WTC11 (cell line): ENCODE measurements at regions not wholly inside any gene's neighbourhood (a gene's known extent, or its start where the extent isn't known, plus 50 kb on each side); places are given as distances from the start of the nearest gene placed in this dataset.
A peak's percentile ranks its signal among the peaks of the same experiment; 100 is the strongest.

Source experiments
- ATAC-seq: fragments of 200-7000 bp; cut with Tn5 transposase; 2 replicates; pipeline ENCODE4 v1.10.0; 2021; ENCODE audit warnings: mild to moderate bottlenecking, moderate library complexity
- CTCF ChIA-PET: fragments of 300-600 bp; sonication (Branson Sonifier 250); formaldehyde crosslinking; loops from one replicate; lab custom pipeline; 2021; ENCODE audit warnings: antibody characterized with exemption; lab: Charles Lee
- POLR2A ChIA-PET: fragments of 350-600 bp; sonication (Branson Sonifier 250); formaldehyde crosslinking; loops from one replicate; lab custom pipeline; 2021; ENCODE audit warnings: antibody characterized with exemption; lab: Charles Lee
- DNase-seq: peaks from one replicate; pipeline ENCODE4 v3.0.0; 2021; ENCODE audit warnings: low spot score
- H3K27ac Mint-ChIP-seq: 2 replicates; pipeline ENCODE4 v1.8.0; 2021; ENCODE audit warnings: mixed read lengths
- H3K27me3 Mint-ChIP-seq: 2 replicates; pipeline ENCODE4 v1.8.0; 2021; ENCODE audit warnings: low read depth, mild to moderate bottlenecking, moderate library complexity, mixed read lengths
- H3K36me3 Mint-ChIP-seq: 2 replicates; pipeline ENCODE4 v1.8.0; 2021; ENCODE audit warnings: mixed read lengths
- H3K4me1 Mint-ChIP-seq: 2 replicates; pipeline ENCODE4 v1.8.0; 2022; ENCODE audit warnings: mixed read lengths
- H3K4me3 Mint-ChIP-seq: 2 replicates; pipeline ENCODE4 v1.8.0; 2021; ENCODE audit warnings: mild to moderate bottlenecking, moderate library complexity, mixed read lengths
- H3K9me3 Mint-ChIP-seq: 2 replicates; pipeline ENCODE4 v1.8.0; 2021; ENCODE audit warnings: mixed read lengths
- ATF1 ChIP-seq: sonication (generic); formaldehyde crosslinking; IDR thresholded peaks from 2 replicates; pipeline ENCODE4 v1.8.1; 2023; ENCODE audit warnings: mild to moderate bottlenecking, moderate library complexity, missing genetic modification reagents
- GABPB1 ChIP-seq: sonication (generic); formaldehyde crosslinking; IDR thresholded peaks from 2 replicates; pipeline ENCODE4 v1.8.1; 2023; ENCODE audit warnings: mild to moderate bottlenecking, missing genetic modification reagents
- GRHL2 ChIP-seq: fragments of 250-450 bp; sonication (Bioruptor Pico); IDR thresholded peaks from 2 replicates; pipeline ENCODE4 v1.8.0; 2022; ENCODE audit warnings: mild to moderate bottlenecking, moderate library complexity; ENCODE audit not compliant: insufficient replicate concordance, severe bottlenecking
- MXD4 ChIP-seq: fragments of 250-450 bp; sonication (Bioruptor Pico); IDR thresholded peaks from 2 replicates; pipeline ENCODE4 v1.8.0; 2021; ENCODE audit warnings: mild to moderate bottlenecking, moderate library complexity, borderline replicate concordance
- NFE2L1 ChIP-seq: sonication (generic); formaldehyde crosslinking; IDR thresholded peaks from 2 replicates; pipeline ENCODE4 v1.8.1; 2023; ENCODE audit warnings: missing genetic modification reagents
- TP53 ChIP-seq: sonication (generic); formaldehyde crosslinking; IDR thresholded peaks from 2 replicates; pipeline ENCODE4 v1.8.1; 2023; ENCODE audit warnings: mild to moderate bottlenecking, missing genetic modification reagents
- ZNF396 ChIP-seq: fragments of 250-450 bp; sonication (Bioruptor Pico); IDR thresholded peaks from 2 replicates; pipeline ENCODE4 v1.8.0; 2021; ENCODE audit warnings: mild to moderate bottlenecking, moderate library complexity, borderline replicate concordance
- ZNF416 ChIP-seq: fragments of 250-450 bp; sonication (Bioruptor Pico); IDR thresholded peaks from 2 replicates; pipeline ENCODE4 v1.9.0; 2021; ENCODE audit warnings: mild to moderate bottlenecking, inconsistent platforms
- TF ChIP-seq, protein P1 (sequence below): sonication (generic); formaldehyde crosslinking; IDR thresholded peaks from 2 replicates; pipeline ENCODE4 v1.8.0; 2022; ENCODE audit warnings: mild to moderate bottlenecking, missing genetic modification reagents
- TF ChIP-seq, protein P2 (sequence below): fragments of 250-450 bp; sonication (Bioruptor Pico); IDR thresholded peaks from 2 replicates; pipeline ENCODE4 v2.1.2; 2022; ENCODE audit warnings: mild to moderate bottlenecking, moderate library complexity
- TF ChIP-seq, protein P3 (sequence below): sonication (generic); formaldehyde crosslinking; IDR thresholded peaks from 2 replicates; pipeline ENCODE4 v1.8.1; 2023; ENCODE audit warnings: mild to moderate bottlenecking, missing genetic modification reagents, moderate library complexity
- TF ChIP-seq, protein P4 (sequence below): sonication (generic); formaldehyde crosslinking; IDR thresholded peaks from 2 replicates; pipeline ENCODE4 v1.8.1; 2023; ENCODE audit warnings: mild to moderate bottlenecking, missing genetic modification reagents
- TF ChIP-seq, protein P5 (sequence below): fragments of 250-450 bp; sonication (Bioruptor Pico); IDR thresholded peaks from 2 replicates; pipeline ENCODE4 v1.9.0; 2021; ENCODE audit warnings: mild to moderate bottlenecking
- TF ChIP-seq, protein P6 (sequence below): sonication (generic); formaldehyde crosslinking; IDR thresholded peaks from 2 replicates; pipeline ENCODE4 v1.8.1; 2022; ENCODE audit warnings: mild to moderate bottlenecking, missing genetic modification reagents, moderate library complexity, borderline replicate concordance
- TF ChIP-seq, protein P7 (sequence below): fragments of 250-450 bp; sonication (Bioruptor Pico); IDR thresholded peaks from 2 replicates; pipeline ENCODE4 v1.9.0; 2021; ENCODE audit warnings: mild to moderate bottlenecking, borderline replicate concordance
- TF ChIP-seq, protein P8 (sequence below): sonication (generic); formaldehyde crosslinking; IDR thresholded peaks from 2 replicates; pipeline ENCODE4 v1.8.1; 2023; ENCODE audit warnings: mild to moderate bottlenecking, missing genetic modification reagents, moderate library complexity
- TF ChIP-seq, protein P9 (sequence below): sonication (generic); formaldehyde crosslinking; IDR thresholded peaks from 2 replicates; pipeline ENCODE4 v1.8.0; 2023; ENCODE audit warnings: mild to moderate bottlenecking, missing genetic modification reagents

DNA sequence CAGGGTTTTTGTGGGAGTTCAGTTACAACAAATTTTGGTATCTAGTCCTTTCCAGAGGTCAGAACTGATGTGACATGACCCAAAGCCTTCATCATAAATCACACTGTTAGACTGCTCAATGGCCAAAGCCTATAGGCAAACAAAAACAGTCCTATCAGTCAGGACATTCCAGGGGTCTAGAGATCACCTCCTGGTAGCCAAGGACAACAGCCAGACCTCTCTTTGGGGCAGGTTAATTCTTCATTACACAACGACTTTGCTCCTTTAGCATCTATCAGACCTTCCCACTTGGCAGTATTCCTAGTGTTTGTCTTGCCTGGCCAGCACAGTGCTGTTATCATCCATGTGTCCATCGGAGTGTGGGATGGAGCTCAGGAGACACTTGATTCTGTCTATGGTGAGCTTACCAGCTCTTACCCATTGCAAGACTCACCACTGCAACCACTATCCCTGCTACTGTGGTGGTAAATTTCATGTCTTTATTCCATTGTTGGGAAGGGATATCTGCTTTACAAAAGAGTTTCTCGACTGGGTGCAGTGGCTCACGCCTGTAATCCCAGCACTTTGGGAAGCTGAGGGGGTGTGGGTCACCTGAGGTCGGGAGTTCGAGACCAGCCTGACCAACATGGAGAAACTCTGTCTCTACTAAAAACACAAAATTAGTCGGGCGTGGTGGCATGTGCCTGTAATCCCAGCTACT, 95.5 kb upstream of the DHX40 start:
- no peak for ATAC-seq
- no peak for DNase-seq
- no peaks in the 10 kb centered on the region for H3K4me1 Mint-ChIP-seq
- no peaks in the 10 kb centered on the region for H3K27me3 Mint-ChIP-seq
- CTCF ChIA-PET: no interaction called here
- no peak overlapping the region for H3K4me3 Mint-ChIP-seq
- H3K9me3 Mint-ChIP-seq: no peaks in the 10 kb centered on the region
- POLR2A ChIA-PET: no interaction called here
- TF ChIP-seq GABPB1 (CRISPR knock-in tag): peak; percentile 69
- TF ChIP-seq, protein P1, sequence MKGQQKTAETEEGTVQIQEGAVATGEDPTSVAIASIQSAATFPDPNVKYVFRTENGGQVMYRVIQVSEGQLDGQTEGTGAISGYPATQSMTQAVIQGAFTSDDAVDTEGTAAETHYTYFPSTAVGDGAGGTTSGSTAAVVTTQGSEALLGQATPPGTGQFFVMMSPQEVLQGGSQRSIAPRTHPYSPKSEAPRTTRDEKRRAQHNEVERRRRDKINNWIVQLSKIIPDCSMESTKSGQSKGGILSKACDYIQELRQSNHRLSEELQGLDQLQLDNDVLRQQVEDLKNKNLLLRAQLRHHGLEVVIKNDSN (CRISPR knock-in tag): no peak
- no peak overlapping the region for H3K27ac Mint-ChIP-seq
- H3K36me3 Mint-ChIP-seq: no peaks in the 10 kb centered on the region

DNA sequence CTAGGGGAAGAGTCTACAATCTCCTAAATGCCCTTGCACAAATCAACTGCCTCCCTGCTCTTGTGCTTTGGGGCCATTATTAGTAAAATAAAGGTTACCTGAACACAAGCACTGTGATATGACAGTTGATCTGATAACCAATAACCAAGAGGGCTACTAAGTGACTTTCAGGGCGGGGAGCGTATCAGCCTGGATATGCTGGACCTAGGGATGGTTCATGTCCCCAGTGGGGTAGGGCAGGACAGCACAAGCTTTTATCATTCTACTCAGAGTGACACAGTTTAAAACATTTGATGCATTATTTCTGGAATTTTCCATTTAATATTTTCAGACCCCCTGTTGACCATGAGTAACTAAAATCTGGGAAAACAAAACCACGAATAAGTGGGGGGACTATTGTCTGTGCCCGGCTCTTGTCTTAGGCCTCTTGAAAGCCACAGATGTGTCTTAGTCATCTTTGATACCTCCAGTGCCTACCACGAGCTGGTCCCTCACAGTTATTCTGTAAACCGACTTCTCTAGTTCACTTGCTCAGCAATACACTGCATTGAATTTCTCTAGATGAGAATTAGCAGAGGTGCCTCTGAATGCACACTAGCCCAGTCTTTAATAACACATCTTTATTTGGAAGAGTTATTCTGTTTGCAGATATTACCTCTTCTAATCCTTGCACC, 94.6 kb upstream of the DHX40 start:
- ChIA-PET POLR2A (no interaction called here), CTCF (interaction anchor here (1.0 kb wide), 1 partner anchor 141 kb away, joined by 9 read pairs; no protein-coding TSS in a partner anchor)
- Mint-ChIP-seq H3K27ac (no peak overlapping the region), H3K4me3 (no peak overlapping the region), H3K36me3 (no peaks in the 10 kb centered on the region), H3K27me3 (no peaks in the 10 kb centered on the region), H3K4me1 (no peaks in the 10 kb centered on the region), H3K9me3 (no peaks in the 10 kb centered on the region)
- DNase-seq (no peak), ATAC-seq (no peak)
- TF ChIP-seq, protein P2, sequence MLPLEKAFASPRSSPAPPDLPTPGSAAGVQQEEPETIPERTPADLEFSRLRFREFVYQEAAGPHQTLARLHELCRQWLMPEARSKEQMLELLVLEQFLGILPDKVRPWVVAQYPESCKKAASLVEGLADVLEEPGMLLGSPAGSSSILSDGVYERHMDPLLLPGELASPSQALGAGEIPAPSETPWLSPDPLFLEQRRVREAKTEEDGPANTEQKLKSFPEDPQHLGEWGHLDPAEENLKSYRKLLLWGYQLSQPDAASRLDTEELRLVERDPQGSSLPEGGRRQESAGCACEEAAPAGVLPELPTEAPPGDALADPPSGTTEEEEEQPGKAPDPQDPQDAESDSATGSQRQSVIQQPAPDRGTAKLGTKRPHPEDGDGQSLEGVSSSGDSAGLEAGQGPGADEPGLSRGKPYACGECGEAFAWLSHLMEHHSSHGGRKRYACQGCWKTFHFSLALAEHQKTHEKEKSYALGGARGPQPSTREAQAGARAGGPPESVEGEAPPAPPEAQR: no peak
- TF ChIP-seq, protein P3, sequence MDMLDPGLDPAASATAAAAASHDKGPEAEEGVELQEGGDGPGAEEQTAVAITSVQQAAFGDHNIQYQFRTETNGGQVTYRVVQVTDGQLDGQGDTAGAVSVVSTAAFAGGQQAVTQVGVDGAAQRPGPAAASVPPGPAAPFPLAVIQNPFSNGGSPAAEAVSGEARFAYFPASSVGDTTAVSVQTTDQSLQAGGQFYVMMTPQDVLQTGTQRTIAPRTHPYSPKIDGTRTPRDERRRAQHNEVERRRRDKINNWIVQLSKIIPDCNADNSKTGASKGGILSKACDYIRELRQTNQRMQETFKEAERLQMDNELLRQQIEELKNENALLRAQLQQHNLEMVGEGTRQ (CRISPR knock-in tag): no peak
- TF ChIP-seq, protein P4, sequence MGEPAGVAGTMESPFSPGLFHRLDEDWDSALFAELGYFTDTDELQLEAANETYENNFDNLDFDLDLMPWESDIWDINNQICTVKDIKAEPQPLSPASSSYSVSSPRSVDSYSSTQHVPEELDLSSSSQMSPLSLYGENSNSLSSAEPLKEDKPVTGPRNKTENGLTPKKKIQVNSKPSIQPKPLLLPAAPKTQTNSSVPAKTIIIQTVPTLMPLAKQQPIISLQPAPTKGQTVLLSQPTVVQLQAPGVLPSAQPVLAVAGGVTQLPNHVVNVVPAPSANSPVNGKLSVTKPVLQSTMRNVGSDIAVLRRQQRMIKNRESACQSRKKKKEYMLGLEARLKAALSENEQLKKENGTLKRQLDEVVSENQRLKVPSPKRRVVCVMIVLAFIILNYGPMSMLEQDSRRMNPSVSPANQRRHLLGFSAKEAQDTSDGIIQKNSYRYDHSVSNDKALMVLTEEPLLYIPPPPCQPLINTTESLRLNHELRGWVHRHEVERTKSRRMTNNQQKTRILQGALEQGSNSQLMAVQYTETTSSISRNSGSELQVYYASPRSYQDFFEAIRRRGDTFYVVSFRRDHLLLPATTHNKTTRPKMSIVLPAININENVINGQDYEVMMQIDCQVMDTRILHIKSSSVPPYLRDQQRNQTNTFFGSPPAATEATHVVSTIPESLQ (CRISPR knock-in tag): no peak
- TF ChIP-seq, protein P5, sequence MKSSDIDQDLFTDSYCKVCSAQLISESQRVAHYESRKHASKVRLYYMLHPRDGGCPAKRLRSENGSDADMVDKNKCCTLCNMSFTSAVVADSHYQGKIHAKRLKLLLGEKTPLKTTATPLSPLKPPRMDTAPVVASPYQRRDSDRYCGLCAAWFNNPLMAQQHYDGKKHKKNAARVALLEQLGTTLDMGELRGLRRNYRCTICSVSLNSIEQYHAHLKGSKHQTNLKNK (CRISPR knock-in tag): no peak
- TF ChIP-seq, protein P6, sequence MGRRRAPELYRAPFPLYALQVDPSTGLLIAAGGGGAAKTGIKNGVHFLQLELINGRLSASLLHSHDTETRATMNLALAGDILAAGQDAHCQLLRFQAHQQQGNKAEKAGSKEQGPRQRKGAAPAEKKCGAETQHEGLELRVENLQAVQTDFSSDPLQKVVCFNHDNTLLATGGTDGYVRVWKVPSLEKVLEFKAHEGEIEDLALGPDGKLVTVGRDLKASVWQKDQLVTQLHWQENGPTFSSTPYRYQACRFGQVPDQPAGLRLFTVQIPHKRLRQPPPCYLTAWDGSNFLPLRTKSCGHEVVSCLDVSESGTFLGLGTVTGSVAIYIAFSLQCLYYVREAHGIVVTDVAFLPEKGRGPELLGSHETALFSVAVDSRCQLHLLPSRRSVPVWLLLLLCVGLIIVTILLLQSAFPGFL (CRISPR knock-in tag): no peak
- TF ChIP-seq, protein P7, sequence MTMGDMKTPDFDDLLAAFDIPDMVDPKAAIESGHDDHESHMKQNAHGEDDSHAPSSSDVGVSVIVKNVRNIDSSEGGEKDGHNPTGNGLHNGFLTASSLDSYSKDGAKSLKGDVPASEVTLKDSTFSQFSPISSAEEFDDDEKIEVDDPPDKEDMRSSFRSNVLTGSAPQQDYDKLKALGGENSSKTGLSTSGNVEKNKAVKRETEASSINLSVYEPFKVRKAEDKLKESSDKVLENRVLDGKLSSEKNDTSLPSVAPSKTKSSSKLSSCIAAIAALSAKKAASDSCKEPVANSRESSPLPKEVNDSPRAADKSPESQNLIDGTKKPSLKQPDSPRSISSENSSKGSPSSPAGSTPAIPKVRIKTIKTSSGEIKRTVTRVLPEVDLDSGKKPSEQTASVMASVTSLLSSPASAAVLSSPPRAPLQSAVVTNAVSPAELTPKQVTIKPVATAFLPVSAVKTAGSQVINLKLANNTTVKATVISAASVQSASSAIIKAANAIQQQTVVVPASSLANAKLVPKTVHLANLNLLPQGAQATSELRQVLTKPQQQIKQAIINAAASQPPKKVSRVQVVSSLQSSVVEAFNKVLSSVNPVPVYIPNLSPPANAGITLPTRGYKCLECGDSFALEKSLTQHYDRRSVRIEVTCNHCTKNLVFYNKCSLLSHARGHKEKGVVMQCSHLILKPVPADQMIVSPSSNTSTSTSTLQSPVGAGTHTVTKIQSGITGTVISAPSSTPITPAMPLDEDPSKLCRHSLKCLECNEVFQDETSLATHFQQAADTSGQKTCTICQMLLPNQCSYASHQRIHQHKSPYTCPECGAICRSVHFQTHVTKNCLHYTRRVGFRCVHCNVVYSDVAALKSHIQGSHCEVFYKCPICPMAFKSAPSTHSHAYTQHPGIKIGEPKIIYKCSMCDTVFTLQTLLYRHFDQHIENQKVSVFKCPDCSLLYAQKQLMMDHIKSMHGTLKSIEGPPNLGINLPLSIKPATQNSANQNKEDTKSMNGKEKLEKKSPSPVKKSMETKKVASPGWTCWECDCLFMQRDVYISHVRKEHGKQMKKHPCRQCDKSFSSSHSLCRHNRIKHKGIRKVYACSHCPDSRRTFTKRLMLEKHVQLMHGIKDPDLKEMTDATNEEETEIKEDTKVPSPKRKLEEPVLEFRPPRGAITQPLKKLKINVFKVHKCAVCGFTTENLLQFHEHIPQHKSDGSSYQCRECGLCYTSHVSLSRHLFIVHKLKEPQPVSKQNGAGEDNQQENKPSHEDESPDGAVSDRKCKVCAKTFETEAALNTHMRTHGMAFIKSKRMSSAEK (CRISPR knock-in tag): no peak
- no peak for TF ChIP-seq MXD4 (CRISPR knock-in tag)
- TF ChIP-seq GRHL2 (CRISPR knock-in tag): no peak
- TF ChIP-seq TP53 (CRISPR knock-in tag): no peak
- no peak for TF ChIP-seq ATF1 (CRISPR knock-in tag)
- TF ChIP-seq, protein P8, sequence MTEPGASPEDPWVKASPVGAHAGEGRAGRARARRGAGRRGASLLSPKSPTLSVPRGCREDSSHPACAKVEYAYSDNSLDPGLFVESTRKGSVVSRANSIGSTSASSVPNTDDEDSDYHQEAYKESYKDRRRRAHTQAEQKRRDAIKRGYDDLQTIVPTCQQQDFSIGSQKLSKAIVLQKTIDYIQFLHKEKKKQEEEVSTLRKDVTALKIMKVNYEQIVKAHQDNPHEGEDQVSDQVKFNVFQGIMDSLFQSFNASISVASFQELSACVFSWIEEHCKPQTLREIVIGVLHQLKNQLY (CRISPR knock-in tag): no peak
- TF ChIP-seq ZNF396 (CRISPR knock-in tag): no peak
- TF ChIP-seq NFE2L1 (CRISPR knock-in tag): no peak
- TF ChIP-seq ZNF416: no peak
- TF ChIP-seq, protein P9, sequence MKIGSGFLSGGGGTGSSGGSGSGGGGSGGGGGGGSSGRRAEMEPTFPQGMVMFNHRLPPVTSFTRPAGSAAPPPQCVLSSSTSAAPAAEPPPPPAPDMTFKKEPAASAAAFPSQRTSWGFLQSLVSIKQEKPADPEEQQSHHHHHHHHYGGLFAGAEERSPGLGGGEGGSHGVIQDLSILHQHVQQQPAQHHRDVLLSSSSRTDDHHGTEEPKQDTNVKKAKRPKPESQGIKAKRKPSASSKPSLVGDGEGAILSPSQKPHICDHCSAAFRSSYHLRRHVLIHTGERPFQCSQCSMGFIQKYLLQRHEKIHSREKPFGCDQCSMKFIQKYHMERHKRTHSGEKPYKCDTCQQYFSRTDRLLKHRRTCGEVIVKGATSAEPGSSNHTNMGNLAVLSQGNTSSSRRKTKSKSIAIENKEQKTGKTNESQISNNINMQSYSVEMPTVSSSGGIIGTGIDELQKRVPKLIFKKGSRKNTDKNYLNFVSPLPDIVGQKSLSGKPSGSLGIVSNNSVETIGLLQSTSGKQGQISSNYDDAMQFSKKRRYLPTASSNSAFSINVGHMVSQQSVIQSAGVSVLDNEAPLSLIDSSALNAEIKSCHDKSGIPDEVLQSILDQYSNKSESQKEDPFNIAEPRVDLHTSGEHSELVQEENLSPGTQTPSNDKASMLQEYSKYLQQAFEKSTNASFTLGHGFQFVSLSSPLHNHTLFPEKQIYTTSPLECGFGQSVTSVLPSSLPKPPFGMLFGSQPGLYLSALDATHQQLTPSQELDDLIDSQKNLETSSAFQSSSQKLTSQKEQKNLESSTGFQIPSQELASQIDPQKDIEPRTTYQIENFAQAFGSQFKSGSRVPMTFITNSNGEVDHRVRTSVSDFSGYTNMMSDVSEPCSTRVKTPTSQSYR: no peak
